ENCODE measurements at regions not wholly inside any gene's neighbourhood (a gene's known extent, or its start where the extent isn't known, plus 50 kb on each side); places are given as distances from the start of the nearest gene placed in this dataset.

DNA sequence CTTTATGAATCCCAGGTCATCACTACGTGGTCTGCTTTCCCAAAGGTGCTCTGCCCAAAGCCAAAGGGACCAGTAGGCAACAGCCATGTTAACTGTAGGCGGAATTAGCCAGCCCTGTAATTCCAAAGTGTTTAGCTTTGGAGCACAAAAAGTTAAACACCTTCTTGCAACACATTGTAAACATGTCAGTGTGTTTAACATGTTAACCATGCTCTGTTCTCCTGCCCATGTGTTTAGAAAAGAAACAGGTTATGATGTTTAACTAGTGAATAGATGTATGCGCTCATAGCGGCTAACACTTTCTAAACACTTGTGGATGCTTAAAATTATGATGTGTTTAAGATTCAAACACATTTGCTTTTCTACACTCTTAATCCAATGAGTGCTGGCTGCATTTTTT lies 292.4 kb downstream of the SRBD1 start:
- TF ChIP-seq, protein P1, sequence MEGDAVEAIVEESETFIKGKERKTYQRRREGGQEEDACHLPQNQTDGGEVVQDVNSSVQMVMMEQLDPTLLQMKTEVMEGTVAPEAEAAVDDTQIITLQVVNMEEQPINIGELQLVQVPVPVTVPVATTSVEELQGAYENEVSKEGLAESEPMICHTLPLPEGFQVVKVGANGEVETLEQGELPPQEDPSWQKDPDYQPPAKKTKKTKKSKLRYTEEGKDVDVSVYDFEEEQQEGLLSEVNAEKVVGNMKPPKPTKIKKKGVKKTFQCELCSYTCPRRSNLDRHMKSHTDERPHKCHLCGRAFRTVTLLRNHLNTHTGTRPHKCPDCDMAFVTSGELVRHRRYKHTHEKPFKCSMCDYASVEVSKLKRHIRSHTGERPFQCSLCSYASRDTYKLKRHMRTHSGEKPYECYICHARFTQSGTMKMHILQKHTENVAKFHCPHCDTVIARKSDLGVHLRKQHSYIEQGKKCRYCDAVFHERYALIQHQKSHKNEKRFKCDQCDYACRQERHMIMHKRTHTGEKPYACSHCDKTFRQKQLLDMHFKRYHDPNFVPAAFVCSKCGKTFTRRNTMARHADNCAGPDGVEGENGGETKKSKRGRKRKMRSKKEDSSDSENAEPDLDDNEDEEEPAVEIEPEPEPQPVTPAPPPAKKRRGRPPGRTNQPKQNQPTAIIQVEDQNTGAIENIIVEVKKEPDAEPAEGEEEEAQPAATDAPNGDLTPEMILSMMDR (IDR thresholded peaks at IDR 0.05): no peak
- no peak for TF ChIP-seq POLR2A (IDR thresholded peaks at IDR 0.05)

Measured in testis (tissue), 2 donors.